CD4-positive, alpha-beta T cell treated with Interleukin-6 for 4 hours (primary cell): ENCODE measurements at regions not wholly inside any gene's neighbourhood (a gene's known extent, or its start where the extent isn't known, plus 50 kb on each side); places are given as distances from the start of the nearest gene placed in this dataset.
A peak's percentile ranks its signal among the peaks of the same experiment; 100 is the strongest.

ENCODE experiments used
- DNase-seq: peaks from one replicate; pipeline ENCODE4 v3.0.0-alpha.2; 2020; ENCODE audit warnings: mixed read lengths

DNA sequence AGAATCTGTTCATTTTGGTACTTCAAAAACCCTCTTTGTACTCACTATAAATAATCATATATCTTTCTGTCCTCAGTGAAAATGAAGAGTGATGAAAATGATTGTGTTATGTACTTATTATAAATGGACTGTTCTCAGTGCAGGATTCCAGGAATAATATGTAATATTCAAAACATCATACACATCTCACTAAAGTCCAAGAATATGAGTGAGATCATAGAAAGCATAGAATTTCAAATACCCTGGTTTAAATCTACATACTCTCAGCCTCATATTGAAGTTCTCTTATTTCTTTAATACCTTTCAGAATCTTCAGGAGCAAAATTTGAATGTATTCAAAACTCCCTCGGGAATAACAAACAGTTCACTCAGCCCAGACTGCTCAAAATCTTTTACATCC, 868.0 kb downstream of the SLITRK6 start:
- no peak for DNase-seq

DNA sequence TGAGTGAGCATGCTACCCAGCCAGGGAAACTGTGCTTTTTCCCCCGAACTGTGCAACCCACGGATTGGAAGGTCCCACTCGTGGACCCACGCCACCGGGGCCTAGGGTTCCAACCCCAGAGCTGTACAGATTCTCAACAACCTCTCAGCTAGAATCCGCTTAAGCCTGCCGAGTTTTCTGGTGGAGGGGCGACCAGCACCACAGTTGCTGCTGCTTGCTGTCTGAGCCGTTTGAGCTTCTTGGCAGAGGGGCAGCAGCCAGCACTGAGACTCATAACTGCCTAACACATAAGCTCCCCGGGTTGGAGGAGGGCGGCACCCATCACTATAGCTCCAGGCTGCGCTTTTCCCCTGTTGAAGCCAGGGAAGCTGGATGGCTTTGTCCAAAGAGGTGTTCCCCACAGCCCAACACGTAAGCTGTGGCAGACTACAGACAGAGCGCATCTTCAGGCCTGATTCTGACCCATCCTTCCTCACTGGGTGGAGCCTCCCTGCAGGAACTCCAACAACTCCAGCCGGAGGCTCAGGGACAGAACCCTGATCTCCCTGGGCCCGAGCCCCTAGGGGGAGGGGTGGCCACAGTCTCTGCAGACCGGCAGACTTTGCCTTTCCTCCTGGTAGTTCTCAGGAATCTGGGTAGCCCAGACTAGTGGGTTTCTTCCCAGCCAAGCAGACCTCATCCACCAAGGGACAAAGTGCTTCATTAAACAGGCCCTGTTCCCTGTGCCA, 871.6 kb downstream of the SLITRK6 start:
- DNase-seq: no peak

DNA sequence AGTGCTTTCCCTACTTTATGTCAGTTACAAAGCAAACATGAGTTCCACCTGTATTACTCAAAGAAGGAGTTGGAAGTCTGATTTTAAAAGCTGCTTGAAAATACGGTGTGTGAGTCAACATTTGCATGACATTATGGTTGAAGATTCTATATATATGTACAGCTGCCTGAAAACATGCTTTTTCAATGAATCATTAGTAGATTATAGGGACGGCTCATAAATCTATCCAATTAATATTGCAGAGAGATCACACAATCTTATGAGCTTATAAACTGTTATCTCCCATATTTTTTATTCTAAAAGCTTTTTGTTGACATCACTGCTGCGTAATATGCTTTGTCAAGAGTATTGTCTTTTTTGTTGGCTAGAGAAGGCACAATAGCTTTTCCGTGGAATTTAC, 873.8 kb downstream of the SLITRK6 start:
- DNase-seq: no peak

DNA sequence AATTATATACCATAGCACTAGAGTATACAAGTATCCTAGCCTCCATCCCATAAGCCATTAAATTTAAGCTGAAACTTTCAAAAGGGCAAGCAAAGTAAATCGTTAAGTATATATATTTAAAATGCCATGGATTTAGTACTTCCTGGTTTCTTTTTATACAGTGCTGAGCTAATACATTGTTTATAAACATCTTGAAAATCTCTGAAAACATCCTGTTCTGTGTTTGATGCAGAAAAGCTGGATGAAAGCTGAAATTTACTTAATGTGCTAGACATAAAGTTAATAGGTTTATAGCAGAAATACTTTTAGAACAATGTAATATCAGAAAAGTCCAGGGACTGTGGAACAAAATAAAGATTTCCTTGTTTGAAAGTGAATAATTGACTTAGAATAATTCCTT, 875.4 kb downstream of the SLITRK6 start:
- DNase-seq: no peak

DNA sequence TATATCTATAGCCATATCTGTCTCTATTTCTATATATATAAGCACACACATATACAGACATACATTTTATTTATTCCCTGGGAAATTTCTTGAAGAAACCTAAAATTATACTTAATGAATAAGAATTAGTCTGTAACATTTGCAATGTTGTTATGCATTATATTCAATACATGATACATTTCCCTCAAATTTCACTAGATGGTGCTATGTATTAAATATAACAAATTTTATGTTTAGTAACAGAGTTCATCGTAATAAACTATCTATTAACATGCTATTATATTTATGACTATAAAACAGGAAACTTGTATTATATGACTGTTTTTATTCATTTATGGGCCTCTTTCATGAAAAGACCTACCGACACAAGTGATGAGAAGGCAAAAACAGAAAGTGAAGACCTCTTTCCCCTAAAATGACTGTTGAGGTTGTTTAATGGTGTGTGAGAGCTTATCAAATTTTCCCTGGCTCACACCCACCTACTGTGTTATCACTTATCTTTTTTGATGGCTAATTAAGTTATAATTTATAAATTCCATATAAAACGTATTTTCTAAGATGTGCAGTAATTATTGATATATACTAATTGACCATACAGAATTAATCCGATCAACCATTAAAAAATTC, 881.9 kb downstream of the SLITRK6 start:
- DNase-seq: no peak

DNA sequence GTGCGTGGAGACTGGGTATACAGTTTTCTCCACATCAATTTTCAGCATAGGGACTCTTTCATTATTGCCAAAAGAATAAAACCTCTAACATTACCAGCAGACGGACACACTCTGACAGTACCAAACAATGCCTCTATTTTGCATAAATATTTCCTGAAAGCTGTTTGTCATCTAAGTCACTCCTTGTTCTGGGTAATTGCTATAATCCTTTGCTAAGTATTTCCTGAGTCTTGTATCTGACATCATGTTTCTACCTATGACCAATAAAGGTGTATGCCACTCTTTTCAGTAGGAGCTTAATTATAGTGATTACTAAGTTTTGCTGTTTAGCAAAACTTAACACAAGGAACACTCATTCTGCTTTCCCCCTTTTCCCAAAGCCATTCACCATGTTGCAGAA, 886.5 kb downstream of the SLITRK6 start:
- no peak for DNase-seq

DNA sequence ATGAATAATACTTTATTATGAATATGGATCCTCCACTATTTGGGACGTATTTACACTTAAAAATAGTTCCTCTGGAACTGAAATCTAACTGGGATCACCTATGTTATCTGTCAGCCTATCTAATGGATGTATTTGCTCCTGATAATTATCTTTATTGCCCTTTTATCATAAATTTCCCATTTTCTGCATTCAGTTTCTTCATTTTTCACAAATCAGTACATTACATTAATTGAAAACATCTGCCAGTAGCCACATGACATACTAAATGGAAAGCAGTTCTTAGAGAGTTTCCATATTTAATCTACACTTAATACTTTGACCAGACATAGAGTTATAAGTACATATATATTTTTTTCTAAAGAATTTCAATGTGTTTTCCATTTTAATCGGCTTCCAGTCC, 888.8 kb downstream of the SLITRK6 start:
- DNase-seq: no peak

DNA sequence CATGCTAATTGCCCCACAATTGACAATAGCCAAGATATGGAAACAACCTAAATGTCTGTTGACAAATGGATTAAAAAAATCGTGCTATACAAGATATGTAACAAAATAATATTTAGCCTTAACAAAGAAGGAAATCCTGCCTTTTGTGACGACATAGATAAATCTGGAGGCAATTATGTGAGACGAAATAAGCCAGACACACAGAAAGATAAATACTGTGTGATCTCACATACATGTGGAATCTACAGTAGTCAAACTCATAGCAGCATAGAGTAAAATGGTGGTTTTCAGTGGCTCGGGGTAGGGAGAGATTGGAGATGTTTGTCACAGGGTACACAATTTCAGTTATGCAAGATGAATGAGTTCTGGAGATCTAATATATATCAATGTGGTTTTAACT, 895.8 kb downstream of the SLITRK6 start:
- DNase-seq: no peak

DNA sequence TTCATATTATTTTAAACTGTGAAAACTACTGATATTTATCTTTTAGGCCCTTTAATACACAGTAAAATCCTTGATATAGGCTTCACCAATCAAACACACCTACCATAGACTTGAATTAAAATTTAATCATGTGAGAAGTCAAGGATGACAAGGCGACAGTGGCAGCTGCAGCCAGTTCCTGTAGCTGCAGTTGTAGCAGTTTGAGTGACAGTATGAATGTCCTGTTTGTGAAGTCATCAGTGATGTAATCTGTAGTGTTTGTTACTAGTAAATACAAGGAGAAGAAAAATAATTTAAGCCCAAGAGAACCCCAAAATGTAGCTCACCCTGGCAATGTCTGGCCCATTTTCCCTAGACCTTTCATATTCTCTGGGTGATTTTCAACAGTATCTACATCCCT, 897.0 kb downstream of the SLITRK6 start:
- DNase-seq: no peak

DNA sequence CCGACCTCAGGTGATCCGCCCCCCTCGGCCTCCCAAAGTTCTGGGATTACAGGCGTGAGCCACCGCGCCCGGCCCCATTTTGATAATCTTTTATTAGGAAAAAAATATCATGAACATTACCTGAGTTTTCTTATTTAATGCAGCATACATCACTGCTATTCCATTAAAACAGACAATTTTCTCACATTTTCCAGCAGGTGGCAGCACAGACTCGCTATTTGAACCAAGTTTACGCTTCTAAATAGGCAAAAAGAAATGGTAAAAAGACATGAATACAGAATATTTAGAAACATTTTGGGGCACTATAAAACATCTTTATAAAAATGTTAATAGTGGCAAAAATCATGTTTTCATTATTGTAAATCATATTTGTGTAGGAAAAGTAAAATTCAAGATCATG, 903.1 kb downstream of the SLITRK6 start:
- peak; percentile 20 for DNase-seq

DNA sequence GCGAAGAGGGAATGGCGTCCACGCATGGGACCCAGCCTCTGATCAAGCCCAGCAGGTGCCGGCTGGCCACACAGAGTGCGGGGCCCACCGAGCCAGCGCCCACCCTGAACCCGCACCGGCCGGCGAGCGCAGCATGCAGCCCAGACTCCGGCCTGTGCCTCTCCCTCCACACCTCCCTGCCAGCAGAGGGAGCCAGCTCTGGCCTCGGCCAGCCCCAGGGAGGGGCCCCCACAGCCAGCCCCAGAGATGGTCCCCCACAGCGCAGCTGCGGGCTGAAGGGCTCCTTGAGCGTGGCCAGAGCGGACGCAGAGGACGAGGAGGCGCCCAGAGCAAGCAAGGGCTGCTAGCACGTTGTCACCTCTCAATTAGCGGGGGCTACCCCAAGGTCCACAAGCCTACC, 904.5 kb downstream of the SLITRK6 start:
- no peak for DNase-seq

DNA sequence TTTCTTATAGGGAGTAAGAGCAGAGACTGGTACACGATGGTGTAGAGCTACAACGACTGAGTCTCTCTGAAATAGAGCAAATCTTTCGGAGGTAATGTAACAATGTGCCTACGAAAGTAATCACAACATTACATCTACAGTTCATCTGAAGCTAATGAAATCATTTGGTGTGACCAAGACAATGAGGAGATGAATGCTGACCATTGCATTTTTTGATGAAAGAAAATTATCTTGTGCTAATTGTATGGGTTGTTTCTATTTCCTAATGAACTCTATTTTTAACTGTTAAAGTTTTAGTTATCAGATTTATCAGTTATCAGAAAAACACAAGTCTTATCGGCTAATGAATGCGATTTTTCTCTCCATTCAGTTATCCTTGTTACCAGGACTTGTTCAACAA, 913.4 kb downstream of the SLITRK6 start:
- DNase-seq: no peak

DNA sequence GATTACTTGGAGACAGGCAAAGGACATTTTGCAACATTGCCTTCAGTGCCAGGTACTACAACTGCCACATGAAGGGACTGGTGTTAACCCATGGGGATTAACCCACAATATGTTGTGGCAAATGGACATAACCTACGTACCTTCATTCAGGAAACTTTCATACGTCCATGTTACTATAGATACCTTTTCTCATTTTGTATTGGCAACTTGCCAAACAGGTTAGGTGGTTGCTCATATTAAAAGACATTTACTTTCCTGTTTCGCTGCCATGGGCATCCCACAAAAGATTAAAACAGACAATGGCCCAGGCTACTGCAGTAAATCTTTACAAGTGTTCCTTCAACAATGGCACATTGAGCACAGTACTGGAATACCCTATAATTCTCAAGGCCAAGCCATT, 925.3 kb downstream of the SLITRK6 start:
- no peak for DNase-seq

DNA sequence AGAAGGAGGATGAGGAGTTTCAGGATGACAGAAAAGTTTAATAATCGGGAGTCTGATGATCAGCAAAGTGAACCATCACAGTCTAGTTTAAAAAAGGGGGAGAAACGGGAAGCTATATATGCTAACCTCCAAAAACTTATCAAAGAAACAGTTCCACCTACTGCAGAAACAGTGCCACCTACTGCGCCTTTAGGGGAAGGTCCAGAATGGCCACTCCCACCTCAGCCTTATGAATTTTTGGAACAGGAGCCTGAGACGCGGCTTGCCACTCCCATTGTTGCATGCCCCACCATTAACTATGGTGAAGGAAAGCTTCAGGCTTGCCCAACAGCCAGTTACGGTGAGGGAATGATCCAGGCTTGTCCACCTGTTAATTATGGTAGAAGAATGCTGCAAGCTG, 929.0 kb downstream of the SLITRK6 start:
- no peak for DNase-seq

DNA sequence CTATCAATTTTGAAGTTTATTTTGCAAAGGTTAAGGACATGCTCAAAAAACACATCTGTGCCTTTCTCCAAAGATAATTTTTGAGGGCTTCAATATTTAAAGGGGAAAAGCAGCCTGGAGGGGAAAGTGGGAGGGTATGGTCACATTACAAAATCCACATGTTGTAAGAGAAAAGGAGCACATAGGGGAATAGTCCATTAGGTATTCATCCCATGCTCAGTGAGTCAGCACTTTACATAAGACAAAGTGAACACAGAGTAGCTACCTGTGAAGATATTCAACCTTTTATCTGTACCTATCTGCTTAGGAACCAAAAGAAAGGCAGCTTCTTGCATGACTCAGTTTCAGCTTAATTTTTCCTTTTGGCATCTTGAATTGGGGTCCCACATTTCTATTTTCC, 932.0 kb downstream of the SLITRK6 start:
- DNase-seq: no peak

DNA sequence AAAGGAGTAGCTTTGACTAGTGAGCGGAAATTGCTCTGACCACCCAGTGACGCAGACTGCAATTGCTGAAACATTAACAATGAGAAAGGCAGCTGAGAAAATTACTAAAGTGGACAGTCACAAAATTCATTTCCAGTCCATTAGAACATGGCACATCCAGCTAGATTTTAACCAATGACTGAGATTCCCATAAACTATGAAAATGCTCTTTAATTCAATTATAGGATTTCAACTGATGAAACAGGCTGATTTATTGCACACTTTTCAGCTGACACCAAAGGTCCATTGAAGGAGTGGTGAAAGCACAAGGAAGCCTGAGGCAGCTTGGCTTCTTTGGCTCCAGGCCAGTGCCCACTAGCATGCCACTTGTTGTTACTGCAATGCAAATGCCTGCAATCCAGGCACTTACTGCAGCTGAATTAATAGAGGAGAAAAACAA, 933.4 kb downstream of the SLITRK6 start:
- no peak for DNase-seq

DNA sequence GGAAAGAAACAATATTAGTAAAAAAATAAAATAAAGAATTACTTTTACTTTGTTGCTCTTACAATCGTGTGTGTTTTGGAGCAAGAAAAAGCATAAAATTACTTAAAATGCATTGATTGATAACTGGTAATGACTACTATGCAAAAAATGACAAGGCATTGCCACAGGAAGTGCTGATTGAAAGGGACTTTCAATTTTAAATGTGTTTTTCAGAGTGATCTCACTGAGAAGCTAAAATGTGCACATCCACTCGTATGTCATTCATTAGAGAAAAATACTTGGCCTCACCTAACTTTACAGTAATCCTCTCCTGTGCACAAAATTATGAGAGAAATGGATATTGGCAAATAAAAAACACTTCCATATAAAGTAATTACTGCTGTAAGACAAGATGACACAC, 934.9 kb downstream of the SLITRK6 start:
- DNase-seq: no peak

DNA sequence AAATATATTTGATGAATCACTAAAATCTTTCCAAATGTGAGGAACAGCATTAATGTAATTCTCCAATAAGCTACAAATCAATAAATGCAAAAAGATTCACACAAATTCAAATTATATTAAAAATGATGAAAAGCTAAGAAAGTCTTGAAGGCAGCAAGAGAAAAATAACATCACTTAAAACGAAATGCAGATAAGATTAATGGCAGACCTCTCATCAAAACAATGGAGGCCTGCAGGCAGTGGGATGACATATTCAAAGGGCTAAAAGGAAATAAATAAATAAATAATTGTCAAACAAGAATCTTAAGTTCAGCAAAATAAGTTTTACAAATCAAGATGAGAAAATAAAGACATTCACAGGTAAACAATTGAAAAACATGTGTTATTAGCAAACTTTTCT, 952.1 kb downstream of the SLITRK6 start:
- no peak for DNase-seq

DNA sequence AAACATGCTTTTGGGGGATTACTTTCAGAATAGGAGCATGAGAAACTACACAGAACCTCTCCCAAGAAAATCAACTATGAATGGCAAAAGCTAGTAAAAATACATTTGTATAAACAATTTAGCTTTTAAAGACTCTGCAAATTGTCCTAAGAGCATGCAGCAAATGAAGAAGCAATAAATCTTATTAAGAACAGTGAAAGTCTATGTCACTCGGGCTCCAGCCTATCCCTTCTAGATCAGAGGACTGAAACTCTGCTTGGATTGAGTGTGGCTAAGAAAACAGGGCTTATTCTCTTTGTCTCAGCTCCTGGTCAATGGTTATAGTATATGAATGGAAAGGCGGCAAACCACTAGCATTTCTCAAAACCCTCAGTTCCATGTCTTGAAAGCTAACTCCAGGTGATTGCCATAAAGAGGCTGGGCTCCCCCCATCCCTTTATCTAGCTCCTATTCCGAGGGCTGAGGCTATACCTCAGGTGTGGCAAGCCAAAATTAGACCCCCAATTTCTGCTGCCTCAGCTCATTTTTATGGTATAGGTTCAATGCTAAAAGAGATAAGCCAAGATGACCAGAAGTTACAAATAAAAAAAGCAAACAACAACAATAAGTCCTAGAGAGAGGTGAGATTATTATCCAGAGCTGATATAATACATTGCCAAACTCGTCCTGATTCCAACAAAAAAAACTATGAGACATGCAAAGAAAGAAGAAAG, 953.2 kb downstream of the SLITRK6 start:
- no peak for DNase-seq

DNA sequence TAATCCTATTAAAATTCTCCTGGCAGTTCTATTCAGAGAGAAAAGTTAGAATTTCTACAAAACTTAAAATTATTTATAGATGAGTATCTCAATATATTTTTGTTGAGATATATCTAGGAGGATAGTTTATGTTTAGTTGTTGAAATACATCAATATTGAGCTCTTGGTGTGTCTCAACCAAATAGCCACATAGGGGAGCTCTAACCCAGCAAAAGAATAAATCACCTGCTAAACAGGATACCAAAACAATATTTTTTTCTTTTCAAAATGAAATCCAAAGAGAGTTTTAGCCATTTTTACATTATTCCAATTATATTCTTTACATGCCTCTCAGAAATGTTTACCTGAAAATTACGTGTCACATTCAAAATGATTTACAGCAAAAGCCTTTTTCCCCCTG, 954.7 kb downstream of the SLITRK6 start:
- no peak for DNase-seq

DNA sequence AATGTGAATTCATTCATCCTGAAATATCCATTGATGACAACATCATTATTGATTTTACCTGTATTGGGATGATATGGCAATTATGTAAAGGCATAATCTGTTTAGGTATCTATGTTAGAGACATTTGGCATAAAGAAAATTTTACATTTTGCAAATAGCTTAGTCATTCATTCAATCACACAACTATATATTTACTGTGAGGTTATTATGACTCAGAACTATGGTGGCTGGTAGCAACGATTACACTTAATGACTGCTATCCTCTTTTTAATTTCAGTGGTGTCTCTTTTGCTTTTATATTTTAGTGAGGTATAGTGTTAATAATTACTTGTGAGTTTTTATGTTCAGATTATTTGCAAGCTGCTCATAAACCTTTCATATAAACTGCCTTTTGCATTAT, 955.9 kb downstream of the SLITRK6 start:
- DNase-seq: no peak

DNA sequence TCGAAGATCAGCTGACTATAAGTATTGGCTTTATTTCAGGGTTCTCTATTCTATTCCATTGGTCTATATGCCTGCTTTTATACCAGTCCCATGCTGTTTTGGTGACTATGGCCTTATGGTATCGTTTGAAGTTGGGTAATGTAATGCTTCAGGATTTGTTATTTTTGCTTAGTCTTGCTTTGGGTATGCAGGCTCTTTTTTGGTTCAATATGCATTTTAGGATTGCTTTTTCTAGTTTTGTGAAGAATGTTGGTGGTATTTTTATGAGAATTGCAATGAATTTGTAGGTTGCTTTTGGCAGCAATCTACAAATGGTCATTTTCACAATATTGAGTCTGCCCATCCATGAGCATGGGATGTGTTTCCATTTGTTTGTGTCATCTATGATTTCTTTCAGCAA, 951.9 kb upstream of the SLITRK1 start:
- no peak for DNase-seq

DNA sequence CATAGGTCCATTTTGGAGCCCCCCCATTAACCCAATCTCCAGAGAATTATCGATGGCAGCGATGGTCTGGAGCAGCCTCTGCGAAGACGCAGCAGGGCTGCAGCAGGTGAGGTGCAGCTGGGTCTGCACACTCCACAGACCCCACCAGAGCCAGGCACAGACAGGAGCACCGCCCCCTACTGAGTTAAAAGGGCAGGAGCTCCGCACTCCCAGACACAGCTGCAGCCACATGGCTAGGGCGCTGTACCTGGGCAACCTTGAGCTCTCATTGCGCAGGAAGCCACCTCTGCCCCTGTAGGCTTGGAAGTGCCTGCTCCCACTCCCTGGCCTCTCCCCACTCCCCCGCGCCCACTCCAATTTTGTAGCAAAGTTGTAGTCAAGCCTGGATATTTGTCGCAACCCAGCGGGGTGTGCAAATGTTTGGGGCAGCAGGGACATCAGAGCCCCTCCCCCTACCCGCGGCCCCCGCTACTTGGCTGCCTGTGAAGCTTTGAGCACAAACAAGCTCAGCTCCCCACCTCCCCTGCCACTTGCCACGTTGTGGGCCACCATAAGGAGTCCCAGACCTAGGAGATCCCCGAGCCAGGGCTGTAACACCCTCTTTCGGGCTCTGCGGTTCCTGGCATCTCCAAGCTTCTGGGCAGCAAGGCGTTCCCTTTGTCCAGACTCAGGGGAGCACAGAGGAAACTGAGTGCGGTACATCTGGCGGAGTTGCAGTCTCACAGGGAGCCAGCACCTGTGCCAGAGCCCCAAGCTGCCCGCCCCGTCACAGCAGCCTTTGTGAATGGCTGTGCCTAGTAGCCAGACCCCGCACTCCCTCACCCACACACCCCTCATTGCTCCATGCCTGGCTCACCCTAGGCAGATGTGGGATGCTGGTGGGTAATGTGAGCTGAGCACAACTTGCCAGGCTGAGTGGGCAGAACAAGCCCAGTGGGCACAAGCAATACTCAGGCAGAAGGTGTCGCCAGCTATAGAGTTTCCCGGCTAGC, 949.7 kb upstream of the SLITRK1 start:
- DNase-seq: no peak
